ENCODE measurements at regions not wholly inside any gene's neighbourhood (a gene's known extent, or its start where the extent isn't known, plus 50 kb on each side); places are given as distances from the start of the nearest gene placed in this dataset.

GRCh38 chr5:164561933-164562872, 1056.8 kb downstream of the MAT2B start:
- intact Hi-C loops (cut with micrococcal nuclease), result no loop called here
- Histone ChIP-seq H3K4me3 (ENCODE audit: low read length in 2 of 2) (no peak overlapping the region), H3K4me1 (ENCODE audit: insufficient read depth, low read length) (no peaks in the 10 kb centered on the region), H3K36me3 (ENCODE audit: insufficient read depth, low read length) (no peaks in the 10 kb centered on the region), H3K27me3 (ENCODE audit: insufficient read depth, low read length) (no peaks in the 10 kb centered on the region), H3K27ac (ENCODE audit: low read depth, low read length) (no peak overlapping the region), H3K9me3 (ENCODE audit: control insufficient read depth in 1 of 2, low read length in 2 of 2) (no peaks in the 10 kb centered on the region)
- no peaks in the 10 kb centered on the region for H3K27me3 Mint-ChIP-seq
- no peak overlapping the region for H3K4me3 Mint-ChIP-seq
- peaks cover 0 to 6% (median 1%) of the 10 kb centered on the region in 8 donors for H3K9me3 Mint-ChIP-seq
- DNase-seq, result no peak
- H3K36me3 Mint-ChIP-seq, result no peaks in the 10 kb centered on the region
- H3K27ac Mint-ChIP-seq, result no peak overlapping the region
- CTCF ChIA-PET (ENCODE audit: partially characterized antibody), result no interaction called here
- POLR2A ChIA-PET (ENCODE audit: partially characterized antibody), result no interaction called here
- no peaks in the 10 kb centered on the region for H3K4me1 Mint-ChIP-seq

DNA sequence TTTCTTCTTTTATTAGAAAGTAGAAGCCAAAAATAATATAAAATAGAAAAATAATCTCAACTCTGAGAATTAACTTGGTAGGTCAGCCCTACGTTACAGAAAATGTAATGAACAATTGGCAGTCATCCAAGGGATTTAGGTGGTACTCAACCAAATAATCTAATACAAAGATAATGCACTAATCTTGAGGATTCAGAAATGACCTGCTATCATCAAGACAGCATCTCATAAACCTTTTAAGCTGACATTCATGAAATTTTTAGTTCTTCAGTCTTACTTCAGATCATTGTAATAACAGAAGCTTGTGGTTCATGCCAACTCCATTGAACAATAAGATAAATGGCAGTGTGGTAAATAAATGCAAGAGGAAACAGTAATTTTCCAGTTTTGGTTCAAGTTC, 1058.0 kb downstream of the MAT2B start:
- H3K4me1 ChIP-seq (ENCODE audit: insufficient read depth, low read length), result no peaks in the 10 kb centered on the region
- intact Hi-C loops (cut with micrococcal nuclease), result no loop called here
- Mint-ChIP-seq H3K27me3 (no peaks in the 10 kb centered on the region), H3K36me3 (no peaks in the 10 kb centered on the region), H3K4me3 (no peak overlapping the region), H3K4me1 (no peaks in the 10 kb centered on the region), H3K9me3 (peaks cover 0 to 6% (median 1%) of the 10 kb centered on the region in 8 donors), H3K27ac (no peak overlapping the region)
- ChIA-PET CTCF (ENCODE audit: partially characterized antibody) (no interaction called here), POLR2A (ENCODE audit: partially characterized antibody) (no interaction called here)
- H3K27ac ChIP-seq (ENCODE audit: low read depth, low read length), result no peak overlapping the region
- H3K9me3 ChIP-seq (ENCODE audit: control insufficient read depth in 1 of 2, low read length in 2 of 2), result no peaks in the 10 kb centered on the region
- no peaks in the 10 kb centered on the region for H3K36me3 ChIP-seq (ENCODE audit: insufficient read depth, low read length)
- no peak overlapping the region for H3K4me3 ChIP-seq (ENCODE audit: low read length in 2 of 2)
- no peaks in the 10 kb centered on the region for H3K27me3 ChIP-seq (ENCODE audit: insufficient read depth, low read length)
- no peak for DNase-seq

DNA sequence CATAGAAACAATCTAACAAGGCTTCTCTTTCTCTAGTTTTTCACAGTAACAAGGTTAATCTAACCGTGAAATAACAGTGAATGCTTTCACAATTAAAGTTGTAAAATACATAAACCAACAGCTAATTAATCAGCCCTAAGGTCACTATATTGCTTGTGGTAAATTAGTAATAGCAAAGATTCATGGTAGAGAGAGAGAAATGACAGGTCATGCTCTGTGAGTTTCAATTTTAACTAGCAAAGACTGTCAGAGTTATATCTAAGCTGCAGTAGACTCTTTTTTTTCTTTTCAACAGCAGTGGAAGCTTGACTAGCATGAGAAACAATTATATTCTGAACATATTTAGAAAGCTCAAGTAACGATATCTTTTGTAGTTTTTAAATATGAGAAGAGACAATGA, 1068.0 kb downstream of the MAT2B start:
- Histone ChIP-seq H3K27ac (ENCODE audit: low read depth, low read length) (no peak overlapping the region), H3K9me3 (ENCODE audit: control insufficient read depth in 1 of 2, low read length in 2 of 2) (no peaks in the 10 kb centered on the region), H3K4me1 (ENCODE audit: insufficient read depth, low read length) (no peaks in the 10 kb centered on the region), H3K27me3 (ENCODE audit: insufficient read depth, low read length) (no peaks in the 10 kb centered on the region), H3K4me3 (ENCODE audit: low read length in 2 of 2) (no peak overlapping the region), H3K36me3 (ENCODE audit: insufficient read depth, low read length) (no peaks in the 10 kb centered on the region)
- ChIA-PET CTCF (ENCODE audit: partially characterized antibody) (no interaction called here), POLR2A (ENCODE audit: partially characterized antibody) (no interaction called here)
- Mint-ChIP-seq H3K9me3 (peaks cover 0 to 8% (median 4%) of the 10 kb centered on the region in 8 donors), H3K4me1 (no peaks in the 10 kb centered on the region), H3K27me3 (no peaks in the 10 kb centered on the region), H3K36me3 (no peaks in the 10 kb centered on the region), H3K27ac (no peak overlapping the region), H3K4me3 (no peak overlapping the region)
- intact Hi-C loops (cut with micrococcal nuclease), result no loop called here
- DNase-seq, result no peak

DNA sequence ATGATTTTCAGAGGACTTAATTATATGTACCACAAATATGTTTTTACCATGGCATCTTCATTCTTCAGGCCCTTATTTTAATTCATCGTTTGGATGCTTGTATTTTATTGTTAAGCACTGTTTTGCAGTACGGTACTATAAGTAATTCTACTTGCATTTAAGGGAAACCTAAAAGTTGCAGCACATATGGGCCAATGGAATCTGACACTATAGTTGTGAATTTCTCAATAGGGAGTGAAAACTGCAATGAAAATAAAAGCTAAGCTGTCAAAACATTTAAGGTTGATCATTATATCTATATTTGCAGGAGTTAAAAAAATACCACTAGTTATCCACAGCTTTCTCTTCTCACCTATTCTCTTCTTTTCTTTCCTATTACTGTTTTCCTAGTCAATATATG, 1071.8 kb downstream of the MAT2B start:
- CTCF ChIA-PET (ENCODE audit: partially characterized antibody), result no interaction called here
- no peak overlapping the region for H3K27ac ChIP-seq (ENCODE audit: low read depth, low read length)
- H3K4me3 Mint-ChIP-seq, result no peak overlapping the region

DNA sequence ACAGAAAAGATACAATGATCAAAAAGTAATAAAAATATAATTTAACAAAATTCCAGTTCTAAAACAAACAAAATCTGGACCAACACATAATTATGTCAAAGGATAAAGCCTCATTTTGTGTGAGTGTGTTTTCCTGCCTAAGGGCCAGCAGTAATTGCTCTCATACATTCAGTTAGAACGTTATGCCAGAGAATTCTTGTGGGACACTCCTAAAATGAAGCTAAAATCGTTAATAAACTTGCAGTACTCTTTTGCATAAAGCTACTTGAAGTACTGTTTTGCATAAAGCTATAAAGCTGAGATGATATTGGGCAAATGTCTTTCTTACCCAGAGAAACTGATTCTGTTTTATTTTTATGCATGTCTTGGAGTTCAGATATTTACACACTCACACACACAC, 1072.3 kb downstream of the MAT2B start:
- CTCF ChIA-PET (ENCODE audit: partially characterized antibody), result no interaction called here
- no peaks in the 10 kb centered on the region for H3K36me3 Mint-ChIP-seq
- H3K4me3 ChIP-seq (ENCODE audit: low read length in 2 of 2), result no peak overlapping the region
- POLR2A ChIA-PET (ENCODE audit: partially characterized antibody), result no interaction called here
- H3K4me1 ChIP-seq (ENCODE audit: insufficient read depth, low read length), result no peaks in the 10 kb centered on the region
- no peaks in the 10 kb centered on the region for H3K27me3 ChIP-seq (ENCODE audit: insufficient read depth, low read length)
- no peaks in the 10 kb centered on the region for H3K36me3 ChIP-seq (ENCODE audit: insufficient read depth, low read length)
- H3K9me3 ChIP-seq (ENCODE audit: control insufficient read depth in 1 of 2, low read length in 2 of 2), result no peaks in the 10 kb centered on the region
- no peaks in the 10 kb centered on the region for H3K4me1 Mint-ChIP-seq
- intact Hi-C loops (cut with micrococcal nuclease), result no loop called here
- no peak for DNase-seq
- no peak overlapping the region for H3K4me3 Mint-ChIP-seq
- H3K27ac Mint-ChIP-seq, result no peak overlapping the region
- H3K27ac ChIP-seq (ENCODE audit: low read depth, low read length), result no peak overlapping the region
- no peaks in the 10 kb centered on the region for H3K27me3 Mint-ChIP-seq
- H3K9me3 Mint-ChIP-seq, result peaks cover 0 to 6% (median 2%) of the 10 kb centered on the region in 8 donors

More for the DNA sequence above, 1071.8 kb downstream of the MAT2B start:
- H3K4me1 Mint-ChIP-seq, result no peaks in the 10 kb centered on the region
- DNase-seq, result no peak
- H3K36me3 ChIP-seq (ENCODE audit: insufficient read depth, low read length), result no peaks in the 10 kb centered on the region
- H3K27me3 Mint-ChIP-seq, result no peaks in the 10 kb centered on the region
- H3K9me3 Mint-ChIP-seq, result peaks cover 0 to 5% (median 2%) of the 10 kb centered on the region in 8 donors
- intact Hi-C loops (cut with micrococcal nuclease), result no loop called here
- no peaks in the 10 kb centered on the region for H3K4me1 ChIP-seq (ENCODE audit: insufficient read depth, low read length)
- H3K9me3 ChIP-seq (ENCODE audit: control insufficient read depth in 1 of 2, low read length in 2 of 2), result no peaks in the 10 kb centered on the region
- H3K36me3 Mint-ChIP-seq, result no peaks in the 10 kb centered on the region
- POLR2A ChIA-PET (ENCODE audit: partially characterized antibody), result no interaction called here
- H3K27me3 ChIP-seq (ENCODE audit: insufficient read depth, low read length), result no peaks in the 10 kb centered on the region
- H3K4me3 ChIP-seq (ENCODE audit: low read length in 2 of 2), result no peak overlapping the region
- no peak overlapping the region for H3K27ac Mint-ChIP-seq

DNA sequence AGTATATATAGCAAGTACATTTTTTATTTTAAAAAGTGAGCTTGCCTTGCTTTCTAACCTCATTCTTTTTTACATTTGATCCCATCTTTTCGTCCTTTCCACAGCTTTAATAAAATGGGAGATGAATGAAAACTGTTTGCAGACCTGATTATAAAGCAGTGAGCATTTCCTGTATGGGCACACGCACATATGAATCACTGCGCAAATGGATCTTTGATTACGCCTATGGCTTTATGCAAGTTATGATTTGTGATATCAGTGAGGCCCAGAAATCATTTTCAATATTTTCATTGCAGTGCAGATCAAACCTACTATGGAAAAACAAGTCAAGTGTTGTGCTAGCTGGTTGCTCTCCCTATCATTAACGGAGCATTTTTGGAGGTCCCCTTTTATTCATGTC, 1073.0 kb downstream of the MAT2B start:
- intact Hi-C loops (cut with micrococcal nuclease), result no loop called here
- Histone ChIP-seq H3K36me3 (ENCODE audit: insufficient read depth, low read length) (no peaks in the 10 kb centered on the region), H3K27ac (ENCODE audit: low read depth, low read length) (no peak overlapping the region), H3K4me3 (ENCODE audit: low read length in 2 of 2) (no peak overlapping the region), H3K27me3 (ENCODE audit: insufficient read depth, low read length) (no peaks in the 10 kb centered on the region), H3K4me1 (ENCODE audit: insufficient read depth, low read length) (no peaks in the 10 kb centered on the region), H3K9me3 (ENCODE audit: control insufficient read depth in 1 of 2, low read length in 2 of 2) (no peaks in the 10 kb centered on the region)
- no peak for DNase-seq
- ChIA-PET CTCF (ENCODE audit: partially characterized antibody) (no interaction called here), POLR2A (ENCODE audit: partially characterized antibody) (no interaction called here)
- no peaks in the 10 kb centered on the region for H3K27me3 Mint-ChIP-seq
- H3K4me3 Mint-ChIP-seq, result no peak overlapping the region
- no peak overlapping the region for H3K27ac Mint-ChIP-seq
- peaks cover 0 to 6% (median 2%) of the 10 kb centered on the region in 8 donors for H3K9me3 Mint-ChIP-seq
- H3K36me3 Mint-ChIP-seq, result no peaks in the 10 kb centered on the region
- no peaks in the 10 kb centered on the region for H3K4me1 Mint-ChIP-seq

DNA sequence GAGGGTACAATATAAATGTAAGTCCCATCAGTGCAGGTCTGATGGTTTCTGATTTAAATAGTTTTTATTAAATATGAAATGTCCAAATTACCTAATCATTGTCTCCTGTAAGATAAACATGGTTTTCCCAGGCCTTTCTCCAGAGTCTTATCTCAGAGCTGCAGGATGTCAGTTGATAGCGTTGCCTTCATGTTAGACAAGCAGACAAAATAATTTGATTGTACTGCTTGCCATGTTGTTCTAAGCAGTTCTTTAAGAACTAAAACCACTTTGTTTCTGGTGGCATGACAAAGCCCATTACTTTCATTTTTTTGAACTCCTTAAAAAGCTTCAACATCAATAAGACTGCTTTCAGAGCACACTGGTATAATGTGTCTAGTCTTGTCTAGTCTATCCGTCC, 1073.5 kb downstream of the MAT2B start:
- Mint-ChIP-seq H3K9me3 (peaks cover 0 to 6% (median 2%) of the 10 kb centered on the region in 8 donors), H3K4me1 (no peaks in the 10 kb centered on the region), H3K27ac (no peak overlapping the region), H3K36me3 (no peaks in the 10 kb centered on the region), H3K4me3 (no peak overlapping the region), H3K27me3 (no peaks in the 10 kb centered on the region)
- no peaks in the 10 kb centered on the region for H3K36me3 ChIP-seq (ENCODE audit: insufficient read depth, low read length)
- CTCF ChIA-PET (ENCODE audit: partially characterized antibody), result no interaction called here
- no peak overlapping the region for H3K27ac ChIP-seq (ENCODE audit: low read depth, low read length)
- H3K4me1 ChIP-seq (ENCODE audit: insufficient read depth, low read length), result no peaks in the 10 kb centered on the region
- DNase-seq, result no peak
- no peaks in the 10 kb centered on the region for H3K9me3 ChIP-seq (ENCODE audit: control insufficient read depth in 1 of 2, low read length in 2 of 2)
- no peak overlapping the region for H3K4me3 ChIP-seq (ENCODE audit: low read length in 2 of 2)
- POLR2A ChIA-PET (ENCODE audit: partially characterized antibody), result no interaction called here
- H3K27me3 ChIP-seq (ENCODE audit: insufficient read depth, low read length), result no peaks in the 10 kb centered on the region
- intact Hi-C loops (cut with micrococcal nuclease), result no loop called here

All from CD4-positive, alpha-beta memory T cell (primary cell).